Left renal pelvis (tissue), 4 donors: ENCODE measurements at regions not wholly inside any gene's neighbourhood (a gene's known extent, or its start where the extent isn't known, plus 50 kb on each side); places are given as distances from the start of the nearest gene placed in this dataset.

Experiments
- DNase-seq, 4 donors: peaks; one replicate each; pipeline ENCODE4 v3.0.0-alpha.2; 2013; ENCODE audit warnings: low read depth in 4 of 4, low spot score in 3 of 4

- DNase-seq = no peak
Observed at GRCh38 chr6:1482381-1483166, 93.2 kb downstream of the FOXF2 start.

- no peak for DNase-seq
Observed at GRCh38 chr6:1485678-1486077, 96.3 kb downstream of the FOXF2 start.

- DNase-seq = no peak
Observed at GRCh38 chr6:1486387-1486786, 97.0 kb downstream of the FOXF2 start.

GRCh38 chr6:1487239-1487638 is 97.9 kb downstream of the FOXF2 start:
- no peak for DNase-seq

- no peak for DNase-seq
Observed at GRCh38 chr6:1491025-1491424, 101.6 kb downstream of the FOXF2 start.

GRCh38 chr6:1491591-1492319 is 102.4 kb downstream of the FOXF2 start:
- no peak for DNase-seq

- no peak for DNase-seq
Observed at GRCh38 chr6:1494671-1495070, 105.3 kb downstream of the FOXF2 start.

- no peak for DNase-seq
Observed at GRCh38 chr6:1495344-1495743, 106.0 kb downstream of the FOXF2 start.

- DNase-seq = no peak
Observed at GRCh38 chr6:1496092-1496491, 106.7 kb downstream of the FOXF2 start.

GRCh38 chr6:1496836-1497760 is 107.7 kb downstream of the FOXF2 start:
- no peak for DNase-seq

- no peak for DNase-seq
Observed at GRCh38 chr6:1497761-1498105, 108.4 kb downstream of the FOXF2 start.

- no peak for DNase-seq
Observed at GRCh38 chr6:1498491-1499113, 109.2 kb downstream of the FOXF2 start.

GRCh38 chr6:1499777-1500176 is 109.9 kb upstream of the FOXC1 start:
- DNase-seq = no peak

GRCh38 chr6:1500913-1501312 is 108.8 kb upstream of the FOXC1 start:
- no peak for DNase-seq

- DNase-seq = no peak
Observed at GRCh38 chr6:1502041-1502440, 107.7 kb upstream of the FOXC1 start.

GRCh38 chr6:1503811-1504210 is 105.9 kb upstream of the FOXC1 start:
- no peak for DNase-seq

- DNase-seq = no peak
Observed at GRCh38 chr6:1504465-1504864, 105.2 kb upstream of the FOXC1 start.

GRCh38 chr6:1507251-1507650 is 102.5 kb upstream of the FOXC1 start:
- DNase-seq = no peak

- DNase-seq = no peak
Observed at GRCh38 chr6:1509241-1509640, 100.5 kb upstream of the FOXC1 start.

GRCh38 chr6:1510239-1510638 is 99.5 kb upstream of the FOXC1 start:
- DNase-seq = no peak
